Sigmoid colon (tissue), 4 donors: ENCODE measurements at regions not wholly inside any gene's neighbourhood (a gene's known extent, or its start where the extent isn't known, plus 50 kb on each side); places are given as distances from the start of the nearest gene placed in this dataset.

Experiments
- CTCF ChIP-seq, 4 experiments: fragments of 450-650 bp in 3 of 4; fragments of 200-600 bp in 1 of 4; IDR thresholded peaks; one replicate each; pipeline ENCODE4 v1.5.1; 2016 to 2019; ENCODE audit warnings: antibody characterized with exemption in 4 of 4, mild to moderate bottlenecking in 3 of 4, moderate library complexity in 2 of 4
- POLR2A ChIP-seq, 2 donors: fragments of 450-650 bp; IDR thresholded peaks; one replicate each; pipeline ENCODE4 v1.6.1; 2016; ENCODE audit warnings: antibody characterized with exemption in 2 of 2, mild to moderate bottlenecking in 2 of 2, moderate library complexity in 2 of 2
- POLR2AphosphoS5 ChIP-seq, 4 donors: sonication (generic); formaldehyde crosslinking; IDR thresholded peaks; one replicate each; pipeline ENCODE4 v1.6.1; 2017; ENCODE audit warnings: antibody characterized with exemption in 4 of 4

- TF ChIP-seq CTCF (IDR thresholded peaks at IDR 0.05) (no peak), POLR2AphosphoS5 (IDR thresholded peaks at IDR 0.05) (no peak), POLR2A (IDR thresholded peaks at IDR 0.05) (no peak)
Measured at GRCh38 chr2:10229462-10230099, 73.1 kb upstream of the HPCAL1 start.
